ENCODE measurements at regions not wholly inside any gene's neighbourhood (a gene's known extent, or its start where the extent isn't known, plus 50 kb on each side); places are given as distances from the start of the nearest gene placed in this dataset.

- TF ChIP-seq CTCF (IDR thresholded peaks at IDR 0.05; ENCODE audit: extremely low read depth, missing control alignments): no peak
- DNase-seq (ENCODE audit: low spot score): no peak
Observed at GRCh38 chr5:3843706-3844105, 248.1 kb downstream of the IRX1 start.

GRCh38 chr5:3844266-3844665 is 248.6 kb downstream of the IRX1 start:
- TF ChIP-seq CTCF (IDR thresholded peaks at IDR 0.05; ENCODE audit: extremely low read depth, missing control alignments): no peak
- DNase-seq (ENCODE audit: low spot score): no peak

GRCh38 chr5:3845230-3845629 is 249.6 kb downstream of the IRX1 start:
- TF ChIP-seq CTCF (IDR thresholded peaks at IDR 0.05; ENCODE audit: extremely low read depth, missing control alignments): no peak

DNA sequence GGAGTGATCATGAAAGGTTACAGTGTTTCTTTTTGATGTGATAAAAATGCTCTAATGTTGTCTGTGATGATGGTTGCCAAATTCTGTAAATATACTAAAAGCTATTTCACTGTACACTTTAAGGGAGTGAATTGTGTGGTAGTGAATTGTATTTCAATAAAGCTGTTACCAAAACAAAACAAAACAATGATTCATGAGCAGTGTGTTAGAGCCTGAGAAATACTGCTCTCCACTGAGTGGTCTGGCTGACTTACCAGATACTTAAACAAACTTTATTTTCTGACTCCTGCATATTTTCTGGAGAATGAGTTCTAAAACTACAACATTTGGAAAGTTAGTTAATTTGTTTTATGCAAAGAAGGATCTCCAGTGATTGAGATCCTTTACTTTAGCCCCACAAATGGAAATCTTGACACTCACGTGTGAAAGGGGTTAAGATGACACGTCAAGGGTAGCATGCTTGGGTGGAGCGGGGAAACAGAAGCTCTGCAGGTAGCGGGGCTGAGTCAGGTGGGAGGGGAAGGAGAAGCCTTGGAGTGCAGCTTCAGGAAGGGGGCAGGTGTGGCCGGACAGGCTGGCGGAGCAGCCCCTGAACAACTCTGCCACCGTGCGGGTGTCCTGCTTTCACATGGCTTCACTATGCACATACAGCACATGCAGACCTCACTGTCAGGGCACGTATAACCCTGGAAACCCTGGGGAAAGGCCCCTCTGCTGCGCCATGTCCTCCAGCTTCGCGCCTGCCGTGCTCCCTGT is 256.7 kb downstream of the IRX1 start:
- no peak for DNase-seq (ENCODE audit: low spot score)
- TF ChIP-seq CTCF (IDR thresholded peaks at IDR 0.05; ENCODE audit: extremely low read depth, missing control alignments): no peak

More at GRCh38 chr5:3845230-3845629, 249.6 kb downstream of the IRX1 start:
- DNase-seq (ENCODE audit: low spot score): no peak

DNA sequence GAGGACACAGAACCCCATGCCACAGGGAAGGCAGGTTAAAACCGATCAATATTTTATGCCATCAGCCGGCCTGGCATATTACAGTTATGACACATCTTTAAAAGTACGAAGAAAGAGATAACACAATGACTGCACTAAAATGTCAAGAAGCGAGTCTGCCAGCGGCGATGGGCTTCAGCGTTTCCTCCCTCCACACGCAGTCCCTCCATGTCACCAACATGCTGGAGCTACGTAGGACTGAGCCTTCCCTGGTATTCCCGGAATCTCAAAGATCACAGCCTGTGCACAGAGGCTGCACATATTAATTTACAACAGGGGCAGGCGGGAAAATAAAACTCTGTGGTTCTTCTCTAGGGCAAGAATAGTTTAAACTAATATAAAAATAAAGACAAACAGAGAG is 257.7 kb downstream of the IRX1 start:
- no peak for TF ChIP-seq CTCF (IDR thresholded peaks at IDR 0.05; ENCODE audit: extremely low read depth, missing control alignments)
- no peak for DNase-seq (ENCODE audit: low spot score)

DNA sequence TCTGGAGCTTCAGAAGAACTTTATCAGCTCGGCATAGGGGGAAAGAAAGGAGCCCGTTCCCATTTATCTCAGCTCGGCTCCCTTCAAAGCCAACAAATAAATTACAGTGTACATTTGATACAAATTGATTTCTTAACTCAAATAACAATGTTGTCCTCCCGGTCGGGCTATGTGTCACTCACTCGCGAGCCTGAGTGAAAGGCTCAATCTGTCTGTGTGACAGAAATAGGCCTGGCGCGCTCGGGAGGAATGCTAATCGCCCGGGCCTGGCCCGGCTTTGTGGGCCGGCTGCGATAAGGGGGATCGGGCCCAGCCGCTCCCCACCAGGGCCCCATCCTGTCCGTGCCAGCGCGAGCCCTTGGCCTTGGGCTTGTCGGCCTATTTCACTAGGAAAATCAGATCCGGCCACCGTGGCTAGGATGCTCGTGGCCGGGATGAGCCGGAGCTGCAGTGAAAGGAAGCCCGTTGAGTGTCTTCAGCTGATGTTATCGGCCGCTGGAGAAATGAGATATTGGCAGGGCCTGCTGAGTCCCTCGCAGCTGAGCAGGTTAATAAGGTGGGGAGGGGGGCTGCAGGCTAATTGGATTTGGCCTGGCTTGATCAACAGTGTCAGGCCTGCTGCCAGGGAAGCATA is 258.7 kb downstream of the IRX1 start:
- no peak for TF ChIP-seq CTCF (IDR thresholded peaks at IDR 0.05; ENCODE audit: extremely low read depth, missing control alignments)
- no peak for DNase-seq (ENCODE audit: low spot score)

- no peak for DNase-seq (ENCODE audit: low spot score)
- no peak for TF ChIP-seq CTCF (IDR thresholded peaks at IDR 0.05; ENCODE audit: extremely low read depth, missing control alignments)
Observed at GRCh38 chr5:3856036-3856435, 260.4 kb downstream of the IRX1 start.

Data from GM20000 (cell line).